Liver (tissue), 8 donors: ENCODE measurements at regions not wholly inside any gene's neighbourhood (a gene's known extent, or its start where the extent isn't known, plus 50 kb on each side); places are given as distances from the start of the nearest gene placed in this dataset.

Source experiments
- DNase-seq: peaks from one replicate; pipeline ENCODE4 v3.0.0-alpha.2; 2017; ENCODE audit warnings: low spot score
- H3K27ac ChIP-seq, 2 donors: one replicate each; pipeline ENCODE4 v1.7.0; 2013; ENCODE audit warnings: inconsistent platforms in 2 of 2, low read length in 2 of 2, control low read depth in 1 of 2, low read depth in 1 of 2, mild to moderate bottlenecking in 1 of 2
- H3K27me3 ChIP-seq, 4 donors: one replicate each; pipeline versions ENCODE4 v1.6.1 to v1.7.0; 2013; ENCODE audit warnings: low read length in 3 of 4, inconsistent platforms in 1 of 4, mild to moderate bottlenecking in 1 of 4, moderate library complexity in 1 of 4; ENCODE audit not compliant: control insufficient read depth in 4 of 4, insufficient read depth in 4 of 4
- H3K36me3 ChIP-seq, 4 donors: one replicate each; pipeline versions ENCODE4 v1.6.1 to v1.7.0; 2013; ENCODE audit warnings: low read length in 3 of 4, mild to moderate bottlenecking in 3 of 4, low read depth in 1 of 4, moderate library complexity in 1 of 4; ENCODE audit not compliant: control insufficient read depth in 4 of 4, insufficient read depth in 3 of 4
- H3K4me1 ChIP-seq, 4 donors: one replicate each; pipeline versions ENCODE4 v1.6.1 to v1.7.0; 2013; ENCODE audit warnings: low read length in 3 of 4, mild to moderate bottlenecking in 3 of 4, moderate library complexity in 1 of 4; ENCODE audit not compliant: control insufficient read depth in 4 of 4, insufficient read depth in 4 of 4
- H3K4me3 ChIP-seq, 3 donors: one replicate each; pipeline versions ENCODE4 v1.6.1 to v1.7.0; 2013; ENCODE audit warnings: low read length in 3 of 3, control low read depth in 1 of 3, low read depth in 1 of 3, mild to moderate bottlenecking in 1 of 3
- H3K9ac ChIP-seq, 2 donors: one replicate each; pipeline ENCODE4 v1.7.0; 2013; ENCODE audit warnings: low read length in 2 of 2, mild to moderate bottlenecking in 2 of 2, moderate library complexity in 2 of 2, control low read depth in 1 of 2, low read depth in 1 of 2
- H3K9me3 ChIP-seq, 4 donors: one replicate each; pipeline versions ENCODE4 v1.6.1 to v1.7.0; 2013; ENCODE audit warnings: low read length in 3 of 4; ENCODE audit not compliant: control insufficient read depth in 4 of 4
- EGR1 ChIP-seq, 2 donors: IDR thresholded peaks; 2 replicates each; pipeline ENCODE4 v1.6.1; 2016 to 2018; ENCODE audit warnings: antibody characterized with exemption in 2 of 2, low read depth in 2 of 2
- FOXA1 ChIP-seq: IDR thresholded peaks from 2 replicates; pipeline ENCODE4 v1.6.1; 2016; ENCODE audit warnings: antibody characterized with exemption
- FOXA2 ChIP-seq: IDR thresholded peaks from 2 replicates; pipeline ENCODE4 v1.6.1; 2016; ENCODE audit warnings: antibody characterized with exemption
- GABPA ChIP-seq, 2 donors: IDR thresholded peaks in 1 of 2; conservative IDR thresholded peaks in 1 of 2; 2 replicates each; pipeline ENCODE4 v1.6.1; 2016; ENCODE audit warnings: antibody characterized with exemption in 2 of 2, mild to moderate bottlenecking in 1 of 2, moderate library complexity in 1 of 2
- HNF4A ChIP-seq, 2 donors: conservative IDR thresholded peaks; 2 replicates each; pipeline ENCODE4 v1.6.1; 2016; ENCODE audit warnings: antibody characterized with exemption in 2 of 2, mild to moderate bottlenecking in 2 of 2
- HNF4G ChIP-seq: IDR thresholded peaks from 2 replicates; pipeline ENCODE4 v1.6.1; 2016; ENCODE audit warnings: antibody characterized with exemption
- JUND ChIP-seq, 2 donors: IDR thresholded peaks; 2 replicates each; pipeline ENCODE4 v1.6.1; 2016; ENCODE audit warnings: antibody characterized with exemption in 2 of 2
- MAX ChIP-seq: IDR thresholded peaks from 2 replicates; pipeline ENCODE4 v1.6.1; 2016; ENCODE audit warnings: antibody characterized with exemption
- NR2F2 ChIP-seq: IDR thresholded peaks from 2 replicates; pipeline ENCODE4 v1.6.1; 2016; ENCODE audit warnings: antibody characterized with exemption
- RAD21 ChIP-seq, 2 donors: IDR thresholded peaks; 2 replicates each; pipeline ENCODE4 v1.6.1; 2016; ENCODE audit warnings: antibody characterized with exemption in 2 of 2, mild to moderate bottlenecking in 2 of 2
- RXRA ChIP-seq, 2 donors: IDR thresholded peaks; 2 replicates each; pipeline ENCODE4 v1.6.1; 2017 to 2018; ENCODE audit warnings: antibody characterized with exemption in 2 of 2, mild to moderate bottlenecking in 1 of 2
- SP1 ChIP-seq: IDR thresholded peaks from 2 replicates; pipeline ENCODE4 v1.6.1; 2018; ENCODE audit warnings: antibody characterized with exemption, mild to moderate bottlenecking
- TAF1 ChIP-seq: conservative IDR thresholded peaks from 2 replicates; pipeline ENCODE4 v1.6.1; 2016; ENCODE audit warnings: antibody characterized with exemption, mild to moderate bottlenecking
- YY1 ChIP-seq: IDR thresholded peaks from 2 replicates; pipeline ENCODE4 v1.6.1; 2016; ENCODE audit warnings: antibody characterized with exemption, mild to moderate bottlenecking
- ZBTB33 ChIP-seq: IDR thresholded peaks from 2 replicates; pipeline ENCODE4 v1.6.1; 2016; ENCODE audit warnings: antibody characterized with exemption
- WGBS: extraction: QIAGEN DNeasy Blood & Tissue Kit; methylation state at CpG from one replicate; pipeline ENCODE4 v1.1.7; 2013; 5-methylcytosine and 5-hydroxymethylcytosine counted together
- TF ChIP-seq, protein P1 (sequence below): IDR thresholded peaks from 2 replicates; pipeline ENCODE4 v1.6.1; 2016; ENCODE audit warnings: antibody characterized with exemption
- TF ChIP-seq, protein P2 (sequence below): fragments of 150-350 bp; IDR thresholded peaks from 2 replicates; pipeline ENCODE4 v1.5.1; 2017; ENCODE audit warnings: improper control_type of control experiment, low read depth, low read length; ENCODE audit not compliant: missing input control
- TF ChIP-seq, protein P3 (sequence below): IDR thresholded peaks from 2 replicates; pipeline ENCODE4 v1.6.1; 2016; ENCODE audit warnings: antibody characterized with exemption, mild to moderate bottlenecking
- donor health status: healthy.
- donor health status: healthy.
- donor health status: healthy.
- donor health status: healthy.
- donor health status: healthy.

- H3K4me1 ChIP-seq = no peaks in the 10 kb centered on the region
- WGBS = 79% methylated on average over 2 of the region's 2 CpGs
- H3K27ac ChIP-seq = no peak overlapping the region
- H3K9ac ChIP-seq = no peak overlapping the region
- H3K27me3 ChIP-seq = no peaks in the 10 kb centered on the region
- no peaks in the 10 kb centered on the region for H3K36me3 ChIP-seq
- H3K9me3 ChIP-seq = no peaks in the 10 kb centered on the region
- DNase-seq = no peak
- H3K4me3 ChIP-seq = no peak overlapping the region
- TF ChIP-seq YY1 = no peak
- no peak for TF ChIP-seq FOXA2
- no peak for TF ChIP-seq NR2F2
- no peak for TF ChIP-seq EGR1 (IDR thresholded peaks at IDR 0.05; ENCODE audit: low read depth in 2 of 2)
Observed at GRCh38 chr18:29259838-29260237, 1082.9 kb upstream of the CDH2 start.

DNA sequence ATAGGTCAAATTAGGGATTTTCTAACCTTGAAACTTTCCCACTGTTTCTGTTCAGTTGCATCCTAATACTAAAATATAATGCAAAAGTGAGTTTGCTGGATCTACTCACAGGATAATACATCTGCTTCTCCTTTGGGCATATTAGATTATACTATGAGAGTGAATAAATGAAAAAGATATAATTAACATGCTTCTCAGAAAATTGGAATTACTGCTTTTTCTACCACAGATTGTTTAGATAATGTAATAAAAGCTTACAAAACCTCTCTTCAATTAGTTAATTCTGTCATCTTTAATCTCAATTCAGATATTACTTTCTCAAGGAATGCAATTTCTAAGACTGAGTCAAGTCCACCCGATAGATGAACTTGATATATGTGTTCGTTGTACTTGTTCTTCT, 1077.2 kb upstream of the CDH2 start:
- no peaks in the 10 kb centered on the region for H3K4me1 ChIP-seq
- no peak for DNase-seq
- no peak overlapping the region for H3K27ac ChIP-seq
- no peaks in the 10 kb centered on the region for H3K27me3 ChIP-seq
- H3K36me3 ChIP-seq = no peaks in the 10 kb centered on the region
- H3K9me3 ChIP-seq = no peaks in the 10 kb centered on the region
- H3K4me3 ChIP-seq = no peak overlapping the region
- H3K9ac ChIP-seq = no peak overlapping the region
- TF ChIP-seq GABPA (IDR thresholded peaks at IDR 0.05 in 1 of 2, conservative IDR thresholded peaks at IDR 0.05 in 1 of 2) (no peak), MAX (no peak), HNF4G (no peak), NR2F2 (no peak), HNF4A (conservative IDR thresholded peaks at IDR 0.05) (no peak), RXRA (IDR thresholded peaks at IDR 0.05) (no peak), FOXA1 (no peak), ZBTB33 (no peak), JUND (IDR thresholded peaks at IDR 0.05) (no peak), EGR1 (IDR thresholded peaks at IDR 0.05; ENCODE audit: low read depth in 2 of 2) (no peak), FOXA2 (no peak), YY1 (no peak), TAF1 (no peak), RAD21 (IDR thresholded peaks at IDR 0.05) (no peak), SP1 (no peak)
- TF ChIP-seq, protein P1, sequence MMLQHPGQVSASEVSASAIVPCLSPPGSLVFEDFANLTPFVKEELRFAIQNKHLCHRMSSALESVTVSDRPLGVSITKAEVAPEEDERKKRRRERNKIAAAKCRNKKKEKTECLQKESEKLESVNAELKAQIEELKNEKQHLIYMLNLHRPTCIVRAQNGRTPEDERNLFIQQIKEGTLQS = no peak
- TF ChIP-seq, protein P2, sequence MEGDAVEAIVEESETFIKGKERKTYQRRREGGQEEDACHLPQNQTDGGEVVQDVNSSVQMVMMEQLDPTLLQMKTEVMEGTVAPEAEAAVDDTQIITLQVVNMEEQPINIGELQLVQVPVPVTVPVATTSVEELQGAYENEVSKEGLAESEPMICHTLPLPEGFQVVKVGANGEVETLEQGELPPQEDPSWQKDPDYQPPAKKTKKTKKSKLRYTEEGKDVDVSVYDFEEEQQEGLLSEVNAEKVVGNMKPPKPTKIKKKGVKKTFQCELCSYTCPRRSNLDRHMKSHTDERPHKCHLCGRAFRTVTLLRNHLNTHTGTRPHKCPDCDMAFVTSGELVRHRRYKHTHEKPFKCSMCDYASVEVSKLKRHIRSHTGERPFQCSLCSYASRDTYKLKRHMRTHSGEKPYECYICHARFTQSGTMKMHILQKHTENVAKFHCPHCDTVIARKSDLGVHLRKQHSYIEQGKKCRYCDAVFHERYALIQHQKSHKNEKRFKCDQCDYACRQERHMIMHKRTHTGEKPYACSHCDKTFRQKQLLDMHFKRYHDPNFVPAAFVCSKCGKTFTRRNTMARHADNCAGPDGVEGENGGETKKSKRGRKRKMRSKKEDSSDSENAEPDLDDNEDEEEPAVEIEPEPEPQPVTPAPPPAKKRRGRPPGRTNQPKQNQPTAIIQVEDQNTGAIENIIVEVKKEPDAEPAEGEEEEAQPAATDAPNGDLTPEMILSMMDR = no peak
- TF ChIP-seq, protein P3, sequence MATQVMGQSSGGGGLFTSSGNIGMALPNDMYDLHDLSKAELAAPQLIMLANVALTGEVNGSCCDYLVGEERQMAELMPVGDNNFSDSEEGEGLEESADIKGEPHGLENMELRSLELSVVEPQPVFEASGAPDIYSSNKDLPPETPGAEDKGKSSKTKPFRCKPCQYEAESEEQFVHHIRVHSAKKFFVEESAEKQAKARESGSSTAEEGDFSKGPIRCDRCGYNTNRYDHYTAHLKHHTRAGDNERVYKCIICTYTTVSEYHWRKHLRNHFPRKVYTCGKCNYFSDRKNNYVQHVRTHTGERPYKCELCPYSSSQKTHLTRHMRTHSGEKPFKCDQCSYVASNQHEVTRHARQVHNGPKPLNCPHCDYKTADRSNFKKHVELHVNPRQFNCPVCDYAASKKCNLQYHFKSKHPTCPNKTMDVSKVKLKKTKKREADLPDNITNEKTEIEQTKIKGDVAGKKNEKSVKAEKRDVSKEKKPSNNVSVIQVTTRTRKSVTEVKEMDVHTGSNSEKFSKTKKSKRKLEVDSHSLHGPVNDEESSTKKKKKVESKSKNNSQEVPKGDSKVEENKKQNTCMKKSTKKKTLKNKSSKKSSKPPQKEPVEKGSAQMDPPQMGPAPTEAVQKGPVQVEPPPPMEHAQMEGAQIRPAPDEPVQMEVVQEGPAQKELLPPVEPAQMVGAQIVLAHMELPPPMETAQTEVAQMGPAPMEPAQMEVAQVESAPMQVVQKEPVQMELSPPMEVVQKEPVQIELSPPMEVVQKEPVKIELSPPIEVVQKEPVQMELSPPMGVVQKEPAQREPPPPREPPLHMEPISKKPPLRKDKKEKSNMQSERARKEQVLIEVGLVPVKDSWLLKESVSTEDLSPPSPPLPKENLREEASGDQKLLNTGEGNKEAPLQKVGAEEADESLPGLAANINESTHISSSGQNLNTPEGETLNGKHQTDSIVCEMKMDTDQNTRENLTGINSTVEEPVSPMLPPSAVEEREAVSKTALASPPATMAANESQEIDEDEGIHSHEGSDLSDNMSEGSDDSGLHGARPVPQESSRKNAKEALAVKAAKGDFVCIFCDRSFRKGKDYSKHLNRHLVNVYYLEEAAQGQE = no peak
- WGBS = 91% methylated on average over 2 of the region's 2 CpGs
